HG03135 (cell line): ENCODE measurements at regions not wholly inside any gene's neighbourhood (a gene's known extent, or its start where the extent isn't known, plus 50 kb on each side); places are given as distances from the start of the nearest gene placed in this dataset.

ENCODE experiments used
- ATAC-seq: cut with Tn5 transposase; IDR thresholded peaks from one replicate; pipeline ENCODE4 v1.9.1; 2021; ENCODE audit warnings: mild to moderate bottlenecking, moderate library complexity; ENCODE audit not compliant: unreplicated experiment

GRCh38 chr1:168865850-168866620, 137.0 kb upstream of the DPT start:
- no peak for ATAC-seq

- no peak for ATAC-seq
Observed at GRCh38 chr1:168867941-168868634, 139.1 kb upstream of the DPT start.

- no peak for ATAC-seq
Observed at GRCh38 chr1:168871531-168871930, 142.5 kb upstream of the DPT start.

- ATAC-seq, result no peak
Observed at GRCh38 chr1:168875831-168876230, 146.8 kb upstream of the DPT start.

GRCh38 chr1:168876830-168877229, 147.8 kb upstream of the DPT start:
- ATAC-seq, result no peak

GRCh38 chr1:168879896-168880734, 151.1 kb upstream of the DPT start:
- ATAC-seq, result no peak

GRCh38 chr1:168881656-168882260, 152.8 kb upstream of the DPT start:
- ATAC-seq, result no peak

- ATAC-seq, result no peak
Observed at GRCh38 chr1:168887381-168887780, 158.4 kb upstream of the DPT start.

GRCh38 chr1:168888418-168888817, 159.4 kb upstream of the DPT start:
- ATAC-seq, result no peak

GRCh38 chr1:168892931-168893330, 163.9 kb upstream of the DPT start:
- no peak for ATAC-seq

- ATAC-seq, result no peak
Observed at GRCh38 chr1:168893359-168893801, 164.4 kb upstream of the DPT start.

GRCh38 chr1:168894397-168894903, 165.4 kb upstream of the DPT start:
- no peak for ATAC-seq

GRCh38 chr1:168897249-168897648, 168.2 kb upstream of the DPT start:
- ATAC-seq, result no peak

GRCh38 chr1:168903237-168903830, 174.3 kb upstream of the DPT start:
- ATAC-seq, result no peak

GRCh38 chr1:168905633-168906032, 176.6 kb upstream of the DPT start:
- no peak for ATAC-seq

GRCh38 chr1:168906367-168906766, 177.4 kb upstream of the DPT start:
- no peak for ATAC-seq

- ATAC-seq, result no peak
Observed at GRCh38 chr1:168907053-168907452, 178.0 kb upstream of the DPT start.

GRCh38 chr1:168907786-168908348, 178.9 kb upstream of the DPT start:
- no peak for ATAC-seq

- no peak for ATAC-seq
Observed at GRCh38 chr1:168910403-168910802, 181.4 kb upstream of the DPT start.

GRCh38 chr1:168911370-168911769, 182.4 kb upstream of the DPT start:
- no peak for ATAC-seq
